ENCODE measurements at regions not wholly inside any gene's neighbourhood (a gene's known extent, or its start where the extent isn't known, plus 50 kb on each side); places are given as distances from the start of the nearest gene placed in this dataset.

DNA sequence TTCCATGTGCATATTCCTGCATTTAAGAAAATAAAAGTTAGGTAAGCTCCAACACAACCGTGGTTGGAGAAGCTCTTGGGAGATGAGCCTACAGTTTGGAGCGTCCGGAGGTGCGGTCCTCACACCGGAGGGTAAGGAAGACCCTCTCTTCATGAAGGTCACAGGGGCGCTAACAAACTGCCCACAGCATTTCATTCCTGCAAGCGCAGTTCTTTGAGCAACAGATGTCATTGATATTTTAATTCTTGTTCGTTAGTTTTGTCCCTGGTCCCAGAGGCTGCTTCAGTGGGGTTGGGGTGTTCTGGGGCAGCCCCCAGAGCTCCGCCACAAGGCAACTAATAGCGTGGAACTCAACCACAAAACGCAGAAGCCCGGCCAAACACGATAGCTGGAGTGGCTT lies 376.2 kb downstream of the IRX2 start:
- no peak overlapping the region for H3K27ac ChIP-seq
- H3K4me3 ChIP-seq: no peak overlapping the region
- TF ChIP-seq CTCF (IDR thresholded peaks at IDR 0.05): no peak
- DNase-seq (ENCODE audit: low spot score): no peak

DNA sequence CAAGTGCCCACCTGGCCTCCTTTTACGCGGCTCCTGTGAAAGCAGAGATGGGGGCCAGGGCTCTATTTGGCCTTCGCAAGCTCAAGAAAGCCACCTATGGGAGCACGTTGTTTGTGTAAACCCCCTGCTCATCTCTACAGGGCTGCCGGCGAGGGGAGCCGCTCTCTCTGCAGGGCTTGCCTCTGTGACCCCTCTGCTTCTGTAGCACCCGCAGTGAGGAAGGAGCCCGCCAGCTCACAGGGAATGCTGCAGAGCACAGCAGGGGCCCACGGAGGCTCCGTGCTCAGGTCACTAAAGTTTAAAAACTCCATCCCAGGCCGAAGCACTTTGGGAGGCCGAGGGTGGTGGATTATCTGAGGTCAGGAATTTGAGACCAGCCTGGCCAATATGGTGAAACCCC lies 376.8 kb downstream of the IRX2 start:
- no peak for TF ChIP-seq CTCF (IDR thresholded peaks at IDR 0.05)
- no peak overlapping the region for H3K4me3 ChIP-seq
- H3K27ac ChIP-seq: no peak overlapping the region
- no peak for DNase-seq (ENCODE audit: low spot score)

DNA sequence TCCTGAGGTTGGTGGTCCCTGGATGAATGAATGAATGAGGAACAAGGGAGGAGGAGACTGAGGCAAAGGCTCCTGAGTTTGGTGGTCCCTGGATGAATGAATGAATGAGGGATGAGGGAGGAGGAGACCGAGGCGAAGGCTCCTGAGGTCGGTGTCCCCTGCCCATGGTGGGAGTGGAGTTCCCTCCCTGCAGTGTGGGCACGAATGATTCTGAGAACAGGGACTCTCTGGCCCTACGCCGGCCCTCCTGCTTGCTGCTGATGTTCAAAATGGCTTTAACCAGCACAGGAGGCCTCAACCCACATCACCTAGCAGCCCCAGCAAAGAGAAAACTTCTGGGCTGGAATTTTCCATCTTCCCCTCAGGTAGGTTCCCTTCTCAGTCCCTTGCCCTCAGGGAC lies 377.8 kb downstream of the IRX2 start:
- no peak for DNase-seq (ENCODE audit: low spot score)
- Histone ChIP-seq H3K4me3 (no peak overlapping the region), H3K27ac (no peak overlapping the region)
- no peak for TF ChIP-seq CTCF (IDR thresholded peaks at IDR 0.05)

DNA sequence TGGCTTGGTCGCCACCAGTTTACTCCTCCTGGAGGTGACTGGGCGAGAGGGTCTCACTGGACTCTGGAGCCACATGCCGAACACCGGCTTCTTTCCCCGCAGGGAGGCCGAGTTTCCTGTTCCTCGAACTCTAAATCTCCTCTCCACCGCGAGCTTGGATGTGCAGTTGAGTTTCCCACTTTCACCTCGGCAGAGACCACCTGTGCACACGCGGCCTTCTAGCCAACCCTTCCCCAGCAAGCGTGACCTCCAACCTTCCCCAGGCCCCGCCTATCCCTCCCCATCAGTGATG lies 380.1 kb downstream of the IRX2 start:
- H3K27ac ChIP-seq: no peak overlapping the region
- no peak for DNase-seq (ENCODE audit: low spot score)
- no peak for TF ChIP-seq CTCF (IDR thresholded peaks at IDR 0.05)
- no peak overlapping the region for H3K4me3 ChIP-seq

DNA sequence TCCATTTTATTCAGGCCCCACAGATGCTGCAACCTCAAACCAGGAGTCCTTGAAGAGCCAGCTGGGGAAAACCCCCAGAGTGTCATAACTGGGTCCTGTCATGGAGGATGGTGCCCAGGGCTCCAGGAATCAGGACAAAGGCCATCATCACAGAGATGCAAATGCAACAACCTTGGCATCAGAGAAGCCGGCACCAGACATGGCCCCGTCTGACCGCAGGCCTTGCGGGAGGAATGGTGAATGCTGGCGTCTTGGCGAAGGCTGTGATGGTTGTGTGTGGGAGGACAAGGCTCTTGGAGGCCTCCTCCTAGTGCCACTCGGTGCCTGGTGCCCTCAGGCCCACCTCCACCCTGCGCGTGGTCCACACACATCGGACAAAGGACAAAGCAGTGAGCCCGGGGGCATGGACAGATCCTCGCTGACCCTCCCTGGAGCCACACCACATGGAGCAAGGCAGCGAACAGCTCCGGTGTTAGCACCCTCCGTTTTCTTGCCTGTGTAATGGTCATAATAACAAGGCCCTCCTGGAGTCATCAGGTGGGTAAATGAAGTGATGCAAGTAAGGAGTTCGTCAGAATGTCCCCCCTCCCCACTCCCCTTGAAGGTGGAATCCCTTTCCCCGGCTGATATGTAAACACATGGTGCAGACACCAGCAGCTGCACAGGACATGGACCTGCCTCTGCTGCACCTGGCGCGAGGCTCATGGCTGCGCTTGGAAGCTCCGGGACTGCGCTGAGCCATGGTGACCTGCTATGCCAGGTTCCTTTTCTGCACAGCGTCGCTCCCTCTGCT lies 380.7 kb downstream of the IRX2 start:
- Histone ChIP-seq H3K27ac (no peak overlapping the region), H3K4me3 (no peak overlapping the region)
- DNase-seq (ENCODE audit: low spot score): no peak
- no peak for TF ChIP-seq CTCF (IDR thresholded peaks at IDR 0.05)

DNA sequence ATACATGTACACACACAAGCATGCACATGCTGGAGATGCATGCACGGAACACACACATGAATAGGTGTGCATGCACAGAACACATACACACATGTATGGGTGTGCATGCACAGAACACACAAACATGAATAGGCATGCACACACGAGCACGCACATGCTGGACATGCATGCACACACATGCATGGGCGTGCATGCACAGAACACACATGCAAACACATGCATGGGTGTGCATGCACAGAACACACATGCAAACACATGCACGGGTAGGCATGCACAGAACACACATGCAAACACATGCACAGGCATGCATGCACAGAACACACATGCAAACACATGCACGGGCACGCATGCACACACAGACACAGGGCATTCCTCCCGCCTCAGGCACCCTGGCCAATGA lies 382.3 kb downstream of the IRX2 start:
- DNase-seq (ENCODE audit: low spot score): no peak
- no peak overlapping the region for H3K4me3 ChIP-seq
- no peak overlapping the region for H3K27ac ChIP-seq
- TF ChIP-seq CTCF (IDR thresholded peaks at IDR 0.05): no peak

DNA sequence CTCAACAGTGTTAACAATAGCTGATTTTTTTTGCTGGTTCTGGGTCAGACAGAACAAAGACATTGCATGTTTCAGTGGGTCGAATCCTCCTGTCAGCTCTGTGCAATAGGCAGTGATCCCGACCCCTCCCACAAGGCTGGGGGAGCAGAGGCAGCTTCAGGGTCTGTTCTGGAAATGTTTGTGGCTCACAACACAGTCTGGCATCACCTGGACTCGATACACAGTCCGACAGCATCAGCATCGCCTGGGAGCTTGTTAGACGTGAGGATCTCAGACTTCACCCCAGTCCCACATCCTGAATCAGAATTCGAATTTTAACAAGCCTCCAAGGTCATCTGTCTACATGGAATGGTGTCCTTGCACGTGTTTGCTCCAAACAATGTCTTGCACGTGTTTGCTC lies 384.7 kb downstream of the IRX2 start:
- no peak overlapping the region for H3K4me3 ChIP-seq
- DNase-seq (ENCODE audit: low spot score): no peak
- no peak for TF ChIP-seq CTCF (IDR thresholded peaks at IDR 0.05)
- H3K27ac ChIP-seq: no peak overlapping the region
